H9 (cell line): ENCODE measurements at regions not wholly inside any gene's neighbourhood (a gene's known extent, or its start where the extent isn't known, plus 50 kb on each side); places are given as distances from the start of the nearest gene placed in this dataset.
A peak's percentile ranks its signal among the peaks of the same experiment; 100 is the strongest.

Experiments
- DNase-seq: peaks from one replicate; pipeline ENCODE4 v3.0.0-alpha.2; 2017
- H2AFZ ChIP-seq: one replicate; pipeline ENCODE4 v1.6.1; 2013; ENCODE audit warnings: mild to moderate bottlenecking, low read length, control low read depth, moderate library complexity
- H2AK5ac ChIP-seq: 2 replicates; pipeline ENCODE4 v1.6.1; 2013; ENCODE audit warnings: low read length, control low read depth, mixed read lengths; ENCODE audit not compliant: insufficient read length
- H2BK120ac ChIP-seq: one replicate; pipeline ENCODE4 v1.6.1; 2013; ENCODE audit warnings: low read depth, mild to moderate bottlenecking, low read length, control low read depth, inconsistent platforms; ENCODE audit not compliant: poor library complexity, severe bottlenecking
- H2BK12ac ChIP-seq: 2 replicates; pipeline ENCODE4 v1.6.1; 2013; ENCODE audit warnings: low read length, control low read depth, mixed read lengths, low read depth; ENCODE audit not compliant: insufficient read length
- H2BK15ac ChIP-seq: 2 replicates; pipeline ENCODE4 v1.6.1; 2013; ENCODE audit warnings: low read depth, low read length, control low read depth
- H2BK20ac ChIP-seq: one replicate; pipeline ENCODE4 v1.6.1; 2013; ENCODE audit warnings: low read depth, mild to moderate bottlenecking, low read length, control low read depth, inconsistent platforms; ENCODE audit not compliant: poor library complexity, severe bottlenecking
- H2BK5ac ChIP-seq: 2 replicates; pipeline ENCODE4 v1.6.1; 2013; ENCODE audit warnings: low read length, control low read depth, mixed read lengths; ENCODE audit not compliant: insufficient read length
- H3K14ac ChIP-seq: 2 replicates; pipeline ENCODE4 v1.6.1; 2013; ENCODE audit warnings: low read length, control low read depth; ENCODE audit not compliant: insufficient read depth
- H3K18ac ChIP-seq: 2 replicates; pipeline ENCODE4 v1.6.1; 2013; ENCODE audit warnings: low read depth, mild to moderate bottlenecking, mixed read lengths, low read length, control low read depth; ENCODE audit not compliant: insufficient read length
- H3K23ac ChIP-seq: 2 replicates; pipeline ENCODE4 v1.6.1; 2013; ENCODE audit warnings: low read length, control low read depth, mixed read lengths, low read depth; ENCODE audit not compliant: insufficient read length
- H3K23me2 ChIP-seq: 2 replicates; pipeline ENCODE4 v1.6.1; 2013; ENCODE audit warnings: low read depth, mild to moderate bottlenecking, mixed read lengths, low read length, control low read depth; ENCODE audit not compliant: insufficient read length, poor library complexity, severe bottlenecking
- H3K27ac ChIP-seq: 2 replicates; pipeline ENCODE4 v1.5.1; 2013; ENCODE audit warnings: low read length, control low read depth, mixed read lengths, low read depth; ENCODE audit not compliant: insufficient read length
- H3K27me3 ChIP-seq: 2 replicates; pipeline ENCODE4 v1.6.1; 2013; ENCODE audit warnings: low read length, control low read depth, inconsistent platforms; ENCODE audit not compliant: insufficient read depth
- H3K4ac ChIP-seq: 2 replicates; pipeline ENCODE4 v1.6.1; 2013; ENCODE audit warnings: low read depth, mild to moderate bottlenecking, control low read depth, inconsistent platforms, low read length, moderate library complexity
- H3K4me1 ChIP-seq: 2 replicates; pipeline ENCODE4 v1.6.1; 2013; ENCODE audit warnings: low read length, control low read depth, inconsistent platforms; ENCODE audit not compliant: insufficient read depth
- H3K4me2 ChIP-seq: 2 replicates; pipeline ENCODE4 v1.6.1; 2013; ENCODE audit warnings: low read length, control low read depth, mixed read lengths; ENCODE audit not compliant: insufficient read length, insufficient read depth
- H3K56ac ChIP-seq: 2 replicates; pipeline ENCODE4 v1.6.1; 2013; ENCODE audit warnings: low read depth, mild to moderate bottlenecking, mixed read lengths, low read length, control low read depth; ENCODE audit not compliant: insufficient read length
- H3K79me1 ChIP-seq: 2 replicates; pipeline ENCODE4 v1.6.1; 2013; ENCODE audit warnings: low read depth, mild to moderate bottlenecking, moderate library complexity, low read length, control low read depth, inconsistent platforms; ENCODE audit not compliant: insufficient read depth, poor library complexity, severe bottlenecking
- H3K79me2 ChIP-seq: 2 replicates; pipeline ENCODE4 v1.6.1; 2013; ENCODE audit warnings: low read length, control low read depth, inconsistent platforms; ENCODE audit not compliant: insufficient read depth
- H3K9ac ChIP-seq: 2 replicates; pipeline ENCODE4 v1.6.1; 2013; ENCODE audit warnings: low read length, control low read depth, mixed read lengths; ENCODE audit not compliant: insufficient read length; ENCODE audit errors: extremely low read depth
- H3K9me3 ChIP-seq: one replicate; pipeline ENCODE4 v1.6.1; 2013; ENCODE audit warnings: low read depth, low read length, inconsistent platforms; ENCODE audit not compliant: control insufficient read depth
- H3T11ph ChIP-seq: one replicate; pipeline ENCODE4 v1.6.1; 2013; ENCODE audit warnings: mild to moderate bottlenecking, low read length, control low read depth, inconsistent platforms
- H4K20me1 ChIP-seq: one replicate; pipeline ENCODE4 v1.6.1; 2013; ENCODE audit not compliant: control insufficient read depth, insufficient read length, insufficient read depth
- H4K5ac ChIP-seq: 2 replicates; pipeline ENCODE4 v1.6.1; 2013; ENCODE audit warnings: low read depth, mild to moderate bottlenecking, mixed read lengths, low read length, control low read depth; ENCODE audit not compliant: insufficient read length
- H4K8ac ChIP-seq: replicated peaks from 2 replicates; pipeline ENCODE4 v1.6.1; 2013; ENCODE audit warnings: low read length, control low read depth, mixed read lengths, low read depth; ENCODE audit not compliant: insufficient read length
- H4K91ac ChIP-seq: 2 replicates; pipeline ENCODE4 v1.6.1; 2013; ENCODE audit warnings: low read depth, mild to moderate bottlenecking, moderate library complexity, mixed read lengths, low read length, control low read depth; ENCODE audit not compliant: insufficient read length
- H3K27ac Mint-ChIP-seq, 3 experiments: 2 replicates in 2 of 3; 3 replicates in 1 of 3; pipeline ENCODE4 v1.8.0; 2020 to 2021; ENCODE audit warnings: mixed read lengths in 3 of 3, mild to moderate bottlenecking in 1 of 3, moderate library complexity in 1 of 3
- H3K27me3 Mint-ChIP-seq: 2 replicates; pipeline ENCODE4 v1.8.0; 2021; ENCODE audit warnings: low read depth, mild to moderate bottlenecking, moderate library complexity, mixed read lengths
- H3K36me3 Mint-ChIP-seq, 3 experiments: 2 replicates in 2 of 3; 3 replicates in 1 of 3; pipeline ENCODE4 v1.8.0; 2020 to 2021; ENCODE audit warnings: low read depth in 3 of 3, mixed read lengths in 3 of 3; ENCODE audit not compliant: insufficient read depth in 1 of 3
- H3K4me1 Mint-ChIP-seq, 2 experiments: 2 replicates each; pipeline ENCODE4 v1.8.0; 2020; ENCODE audit warnings: mixed read lengths in 2 of 2
- H3K4me3 Mint-ChIP-seq, 2 experiments: 2 replicates in 1 of 2; 3 replicates in 1 of 2; pipeline ENCODE4 v1.8.0; 2020 to 2021; ENCODE audit warnings: mild to moderate bottlenecking in 2 of 2, mixed read lengths in 2 of 2, moderate library complexity in 1 of 2
- H3K9me3 Mint-ChIP-seq, 2 experiments: 2 replicates in 1 of 2; 3 replicates in 1 of 2; pipeline ENCODE4 v1.8.0; 2020; ENCODE audit warnings: mild to moderate bottlenecking in 2 of 2, mixed read lengths in 2 of 2, moderate library complexity in 1 of 2
- CTCF ChIP-seq: fragments of 200-600 bp; sonication (generic); conservative IDR thresholded peaks from 3 replicates; pipeline ENCODE4 v1.8.0; 2021; ENCODE audit warnings: antibody characterized with exemption, mild to moderate bottlenecking
- WGBS: extraction: QIAGEN DNeasy Blood & Tissue Kit; methylation state at CpG from one replicate; pipeline ENCODE4 v1.1.7; 2013; ENCODE audit warnings: missing lambda C conversion rate, low lambda C conversion rate, mixed read lengths; ENCODE audit not compliant: insufficient read length; ENCODE audit errors: extremely low coverage; 5-methylcytosine and 5-hydroxymethylcytosine counted together

- H2BK20ac ChIP-seq: no peak overlapping the region
- no CpG with 5 or more reads among the region's 5 CpGs for WGBS
- H2BK12ac ChIP-seq: no peak overlapping the region
- no peak overlapping the region for H3K56ac ChIP-seq
- Mint-ChIP-seq H3K4me1 (peaks cover 4 to 8% of the 10 kb centered on the region in 2 experiments), H3K27me3 (no peaks in the 10 kb centered on the region), H3K27ac (0 out of 7 replicates have a peak overlapping the region, but pooled peaks of 1 of the 3 experiments have one; percentile 33), H3K4me3 (no peak overlapping the region), H3K9me3 (peaks cover 2 to 5% of the 10 kb centered on the region in 2 experiments; a peak in 3 of 5 replicates), H3K36me3 (peaks cover 1 to 3% (median 2%) of the 10 kb centered on the region in 3 experiments; a peak in 2 of 7 replicates)
- no peaks in the 10 kb centered on the region for H4K20me1 ChIP-seq
- DNase-seq: no peak
- no peak overlapping the region for H3K4me2 ChIP-seq
- no peak overlapping the region for H4K8ac ChIP-seq
- H3T11ph ChIP-seq: no peak overlapping the region
- H3K4me1 ChIP-seq: no peaks in the 10 kb centered on the region; the same call in 1 of the 2 replicates
- H3K9me3 ChIP-seq: no peaks in the 10 kb centered on the region
- no peak overlapping the region for H2AK5ac ChIP-seq
- H3K23me2 ChIP-seq: no peaks in the 10 kb centered on the region
- H3K79me2 ChIP-seq: no peaks in the 10 kb centered on the region
- no peaks in the 10 kb centered on the region for H3K79me1 ChIP-seq
- no peak overlapping the region for H3K27ac ChIP-seq
- H3K27me3 ChIP-seq: no peaks in the 10 kb centered on the region
- no peak overlapping the region for H3K23ac ChIP-seq
- no peak for TF ChIP-seq CTCF
- H2AFZ ChIP-seq: no peak overlapping the region
- H3K4ac ChIP-seq: no peak overlapping the region
- no peak overlapping the region for H4K5ac ChIP-seq
- H2BK120ac ChIP-seq: no peak overlapping the region
- no peak overlapping the region for H2BK5ac ChIP-seq
- no peak overlapping the region for H4K91ac ChIP-seq
- no peak overlapping the region for H3K18ac ChIP-seq
- H2BK15ac ChIP-seq: no peak overlapping the region
- H3K9ac ChIP-seq: no peak overlapping the region
- no peak overlapping the region for H3K14ac ChIP-seq
These were observed 219.8 kb downstream of the NEBL start for GRCh38 chr10:20677340-20677739.
